GM12873 (cell line): ENCODE measurements at regions not wholly inside any gene's neighbourhood (a gene's known extent, or its start where the extent isn't known, plus 50 kb on each side); places are given as distances from the start of the nearest gene placed in this dataset.

Experiments
- TF ChIP-seq, protein P1 (sequence below): IDR thresholded peaks from 2 replicates; pipeline ENCODE4 v1.5.1; 2012; ENCODE audit warnings: low read depth, mild to moderate bottlenecking, moderate library complexity, low read length, control low read depth; ENCODE audit not compliant: insufficient read depth; ENCODE audit errors: missing control alignments

DNA sequence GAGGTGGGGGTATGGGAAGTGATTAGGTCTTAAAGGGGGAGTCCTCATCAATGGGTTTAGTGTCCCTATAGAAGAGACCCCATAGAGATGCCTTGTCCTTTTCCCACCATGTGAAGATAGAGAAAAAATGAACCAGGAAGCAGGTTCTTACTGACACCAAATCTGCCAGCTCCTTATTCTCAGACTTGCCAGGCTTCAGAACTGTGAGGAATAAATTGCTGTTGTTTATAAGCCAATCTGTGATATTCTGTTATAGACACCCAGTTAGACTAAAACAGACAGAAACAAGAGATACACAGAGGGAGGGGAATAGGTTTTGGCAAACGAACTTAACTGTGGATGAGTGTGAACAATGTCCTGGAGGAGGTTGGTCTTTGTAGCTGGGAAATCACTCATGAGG is 381.4 kb downstream of the ADRA2A start:
- TF ChIP-seq, protein P1, sequence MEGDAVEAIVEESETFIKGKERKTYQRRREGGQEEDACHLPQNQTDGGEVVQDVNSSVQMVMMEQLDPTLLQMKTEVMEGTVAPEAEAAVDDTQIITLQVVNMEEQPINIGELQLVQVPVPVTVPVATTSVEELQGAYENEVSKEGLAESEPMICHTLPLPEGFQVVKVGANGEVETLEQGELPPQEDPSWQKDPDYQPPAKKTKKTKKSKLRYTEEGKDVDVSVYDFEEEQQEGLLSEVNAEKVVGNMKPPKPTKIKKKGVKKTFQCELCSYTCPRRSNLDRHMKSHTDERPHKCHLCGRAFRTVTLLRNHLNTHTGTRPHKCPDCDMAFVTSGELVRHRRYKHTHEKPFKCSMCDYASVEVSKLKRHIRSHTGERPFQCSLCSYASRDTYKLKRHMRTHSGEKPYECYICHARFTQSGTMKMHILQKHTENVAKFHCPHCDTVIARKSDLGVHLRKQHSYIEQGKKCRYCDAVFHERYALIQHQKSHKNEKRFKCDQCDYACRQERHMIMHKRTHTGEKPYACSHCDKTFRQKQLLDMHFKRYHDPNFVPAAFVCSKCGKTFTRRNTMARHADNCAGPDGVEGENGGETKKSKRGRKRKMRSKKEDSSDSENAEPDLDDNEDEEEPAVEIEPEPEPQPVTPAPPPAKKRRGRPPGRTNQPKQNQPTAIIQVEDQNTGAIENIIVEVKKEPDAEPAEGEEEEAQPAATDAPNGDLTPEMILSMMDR, result no peak

DNA sequence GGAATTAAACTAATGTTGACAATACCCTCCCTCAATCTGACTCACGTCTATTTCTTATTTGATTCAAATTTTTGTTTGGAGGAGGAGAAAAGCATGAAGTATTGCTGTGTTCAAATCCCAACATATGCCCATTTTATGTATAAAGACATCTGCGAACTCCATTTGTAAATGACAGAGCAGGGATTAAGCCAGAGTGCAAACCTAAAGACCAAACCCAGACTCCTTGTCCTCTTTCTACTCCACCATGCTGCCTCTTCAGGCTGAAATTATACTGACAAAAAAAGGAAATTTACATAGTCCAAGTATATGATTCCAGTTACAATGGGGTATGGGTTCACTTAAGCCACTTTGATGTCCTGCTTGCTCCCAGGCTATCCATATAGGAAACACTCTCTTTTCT is 383.1 kb downstream of the ADRA2A start:
- TF ChIP-seq, protein P1, result no peak

DNA sequence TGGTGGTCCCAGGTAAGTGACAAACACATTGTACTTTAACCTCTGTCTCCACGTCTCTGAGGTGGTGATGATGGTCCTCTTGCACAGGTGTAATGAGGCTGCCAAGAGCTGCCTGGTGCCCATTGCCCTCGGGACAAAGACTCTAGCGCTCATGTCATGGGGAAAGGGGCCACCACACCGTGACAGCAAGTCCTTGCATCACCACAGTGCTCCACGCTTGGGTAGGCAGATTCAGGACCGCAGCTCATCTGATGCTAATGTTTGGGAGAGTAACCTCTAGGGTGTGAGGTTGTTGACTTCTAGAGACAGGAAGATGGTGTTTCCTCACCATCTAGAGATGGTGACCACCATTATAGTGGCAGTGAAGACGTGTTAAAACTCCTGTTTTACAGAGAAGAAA is 395.6 kb downstream of the ADRA2A start:
- TF ChIP-seq, protein P1, result no peak

DNA sequence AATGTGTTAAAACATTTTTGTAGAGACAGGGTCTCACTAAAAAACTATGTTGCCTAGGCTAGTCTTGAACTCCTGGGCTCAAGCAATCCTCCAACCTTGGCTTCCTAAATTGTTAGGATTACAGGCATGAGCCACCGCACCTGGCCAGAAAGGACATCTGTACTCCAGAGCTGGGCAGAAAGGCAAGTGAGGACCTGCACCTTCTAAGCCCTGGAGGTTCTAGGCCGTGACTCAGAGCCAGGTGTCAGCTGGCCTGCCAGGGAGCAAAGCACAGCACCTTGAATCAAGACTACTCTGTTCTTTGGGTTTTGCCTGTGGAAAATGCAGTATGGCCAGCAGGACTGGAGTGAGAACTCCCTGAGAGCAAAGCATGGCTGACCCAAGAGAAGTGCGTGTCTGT is 396.5 kb downstream of the ADRA2A start:
- TF ChIP-seq, protein P1, result no peak

DNA sequence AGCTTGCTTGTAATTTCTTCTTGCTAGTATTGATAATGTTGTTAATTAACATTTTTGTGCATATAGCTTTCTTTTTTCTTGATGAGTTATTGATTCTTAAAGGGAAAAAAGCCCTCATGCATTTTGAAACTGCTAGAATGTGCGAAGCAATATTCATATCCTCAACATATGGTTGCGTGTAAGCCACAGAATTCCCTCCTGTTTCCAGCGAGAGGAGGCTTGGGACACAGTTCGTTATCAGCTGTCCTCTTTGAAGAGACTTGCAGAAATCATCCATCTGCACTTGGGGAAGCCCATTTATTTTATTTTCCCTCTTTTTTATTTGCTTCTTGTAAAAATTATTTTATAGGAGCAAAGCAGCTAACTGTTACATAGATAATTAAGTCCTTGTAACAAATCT is 398.0 kb downstream of the ADRA2A start:
- TF ChIP-seq, protein P1, result no peak

DNA sequence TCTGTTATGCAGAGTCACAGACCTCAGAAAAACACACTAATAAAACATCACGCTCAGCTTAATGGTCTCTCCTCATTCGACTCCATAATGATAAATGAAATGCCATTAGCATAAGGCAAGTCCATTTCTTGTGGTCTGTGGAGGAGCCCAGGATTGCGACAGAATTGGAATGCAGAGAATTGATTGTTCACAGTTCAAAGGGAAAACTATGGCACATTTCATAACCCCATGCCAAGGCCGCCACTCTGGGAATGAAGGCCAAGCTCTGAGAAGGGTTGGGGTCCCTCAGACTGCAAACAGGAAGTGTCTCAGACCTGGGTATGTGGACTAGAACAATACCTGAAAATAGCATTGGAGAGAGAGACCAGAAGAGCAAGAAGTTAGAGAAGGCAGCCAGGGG is 398.9 kb downstream of the ADRA2A start:
- TF ChIP-seq, protein P1, result no peak

DNA sequence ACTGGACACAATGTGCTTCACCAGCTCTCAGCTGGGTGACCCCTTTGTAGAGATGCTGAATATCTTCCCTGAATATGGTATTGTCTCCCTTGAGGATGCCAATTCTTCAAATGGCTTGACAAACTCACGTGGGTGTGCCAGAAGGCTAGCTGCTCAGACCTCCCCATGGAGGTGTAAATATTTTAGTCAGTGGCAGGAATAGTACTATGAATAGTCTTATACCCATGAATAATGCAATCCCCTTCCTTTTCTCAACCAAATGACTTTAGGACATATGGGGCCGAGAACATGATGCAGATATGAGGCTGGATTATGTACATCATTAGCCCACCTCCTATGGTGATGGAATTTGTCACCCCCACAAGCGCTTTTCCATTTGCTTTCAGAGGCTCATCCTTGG is 401.8 kb downstream of the ADRA2A start:
- TF ChIP-seq, protein P1, result no peak
